K562 (cell line): ENCODE measurements at regions not wholly inside any gene's neighbourhood (a gene's known extent, or its start where the extent isn't known, plus 50 kb on each side); places are given as distances from the start of the nearest gene placed in this dataset.

Experiments
- RBM25 ChIP-seq: fragments of 200-400 bp; formaldehyde crosslinking; IDR thresholded peaks from 2 replicates; pipeline ENCODE4 v1.6.1; 2018; ENCODE audit warnings: low read length, low read depth, moderate library complexity; ENCODE audit not compliant: severe bottlenecking
- ZNF174 ChIP-seq: fragments of 250-450 bp; sonication (Bioruptor Pico); IDR thresholded peaks from 2 replicates; pipeline ENCODE4 v1.4.0; 2020; ENCODE audit warnings: mild to moderate bottlenecking

- TF ChIP-seq RBM25 (no peak), ZNF174 (no peak)
Observed at GRCh38 chr6:8155259-8156012, 53.1 kb upstream of the EEF1E1 start (continued).
